GM19395 (cell line): ENCODE measurements at regions not wholly inside any gene's neighbourhood (a gene's known extent, or its start where the extent isn't known, plus 50 kb on each side); places are given as distances from the start of the nearest gene placed in this dataset.

Experiments
- ATAC-seq: cut with Tn5 transposase; IDR thresholded peaks from one replicate; pipeline ENCODE4 v1.9.1; 2021; ENCODE audit warnings: mild to moderate bottlenecking, moderate library complexity; ENCODE audit not compliant: unreplicated experiment

DNA sequence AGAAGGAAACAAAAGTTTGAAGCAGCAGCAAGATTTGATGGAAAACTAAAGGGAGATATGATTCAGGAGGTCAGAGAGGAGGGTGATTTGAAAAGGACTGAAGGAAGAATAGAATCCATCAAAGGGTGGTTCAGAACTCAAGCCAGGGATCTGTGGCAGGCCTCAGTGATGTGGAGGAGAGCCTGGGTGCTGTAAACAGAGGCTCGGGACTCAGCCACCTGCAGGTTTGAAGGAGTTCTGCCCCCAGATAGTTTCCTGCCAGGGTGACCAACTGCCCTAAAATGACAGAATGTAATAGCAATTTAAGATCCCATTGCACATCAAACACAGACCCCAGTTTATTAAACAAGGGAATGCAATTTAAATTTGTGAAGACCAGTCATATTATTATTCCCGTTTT is 204.0 kb upstream of the FAT1 start:
- ATAC-seq: no peak

DNA sequence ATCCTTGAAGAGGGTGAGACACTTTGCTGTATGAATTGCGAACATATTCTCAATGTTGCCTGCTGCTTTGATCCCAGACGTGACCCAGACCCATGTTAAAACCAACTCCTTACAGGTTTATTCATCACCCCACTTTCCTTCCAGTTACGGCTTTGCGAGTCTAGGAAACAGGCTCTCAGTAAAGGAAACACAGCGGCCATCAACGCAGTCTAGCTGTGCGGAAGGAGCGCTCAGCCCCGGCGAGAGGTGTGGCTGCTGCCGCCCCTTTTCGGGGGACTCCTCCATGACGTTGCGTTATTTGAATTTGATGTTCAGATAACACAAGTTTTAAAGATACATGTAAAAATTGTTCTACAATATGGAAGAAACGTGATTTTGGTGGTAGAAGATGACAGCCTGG is 206.4 kb upstream of the FAT1 start:
- no peak for ATAC-seq

DNA sequence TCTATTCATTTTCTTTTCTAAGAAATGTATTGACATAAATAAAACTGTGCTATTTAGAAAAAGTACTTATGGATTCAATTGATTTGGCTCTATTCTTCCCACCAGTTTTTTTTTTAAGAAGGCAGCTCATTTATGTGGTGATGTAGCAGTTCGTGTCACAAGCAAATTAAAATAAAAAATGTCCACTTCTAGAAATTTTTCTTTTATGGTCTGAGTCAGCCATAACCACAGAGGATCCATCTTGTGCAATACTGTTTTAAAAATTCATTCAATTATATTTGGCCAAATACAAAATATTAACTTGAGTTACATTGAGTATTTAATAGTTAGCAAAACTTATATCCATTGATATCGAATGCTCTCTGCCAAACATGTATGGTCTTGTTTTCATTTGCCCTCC is 207.9 kb upstream of the FAT1 start:
- no peak for ATAC-seq

DNA sequence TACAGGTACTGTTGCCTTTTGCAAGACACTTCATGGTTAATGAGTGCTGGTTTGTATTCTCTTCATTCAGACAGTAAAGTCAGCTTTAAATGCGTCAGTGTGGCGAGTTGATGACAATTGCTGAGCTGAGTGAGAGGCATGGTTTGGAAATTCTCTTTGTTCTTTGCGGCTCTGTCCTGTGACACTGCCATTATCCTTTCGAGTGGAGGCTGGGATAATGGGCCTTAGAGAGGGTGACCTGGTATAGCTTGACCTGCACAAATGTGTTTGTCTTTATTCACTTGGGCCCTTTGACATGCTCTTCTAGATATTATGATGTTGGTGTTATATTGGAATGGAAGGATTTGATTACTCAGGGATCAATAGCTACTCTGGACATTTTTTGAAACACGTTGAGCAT is 208.5 kb upstream of the FAT1 start:
- ATAC-seq: no peak

DNA sequence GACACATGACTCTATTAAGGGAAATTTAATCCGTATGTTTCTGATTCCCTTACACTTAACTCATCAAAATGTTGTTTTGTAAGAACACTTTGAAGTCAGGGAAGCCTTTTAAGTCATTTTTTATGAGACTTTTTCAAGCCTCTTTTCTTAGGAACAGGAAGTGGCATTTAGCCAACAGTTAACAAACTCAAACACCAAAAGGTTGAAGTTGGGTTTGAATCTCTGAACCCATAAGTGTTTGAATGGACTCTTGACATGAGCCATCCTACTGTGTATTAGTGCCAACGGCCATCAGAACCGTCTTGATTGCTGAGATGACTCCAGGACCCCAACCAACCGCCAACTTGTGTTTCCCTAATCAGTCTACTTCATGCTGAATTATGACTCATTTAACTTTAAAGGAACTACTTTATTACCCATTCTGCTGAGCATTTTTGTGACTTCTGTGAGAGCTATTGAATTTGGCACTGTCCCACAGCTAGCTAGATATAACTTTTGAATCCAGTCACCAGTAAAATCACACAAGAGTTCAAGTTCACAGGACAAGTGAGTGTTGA is 209.1 kb upstream of the FAT1 start:
- ATAC-seq: no peak

DNA sequence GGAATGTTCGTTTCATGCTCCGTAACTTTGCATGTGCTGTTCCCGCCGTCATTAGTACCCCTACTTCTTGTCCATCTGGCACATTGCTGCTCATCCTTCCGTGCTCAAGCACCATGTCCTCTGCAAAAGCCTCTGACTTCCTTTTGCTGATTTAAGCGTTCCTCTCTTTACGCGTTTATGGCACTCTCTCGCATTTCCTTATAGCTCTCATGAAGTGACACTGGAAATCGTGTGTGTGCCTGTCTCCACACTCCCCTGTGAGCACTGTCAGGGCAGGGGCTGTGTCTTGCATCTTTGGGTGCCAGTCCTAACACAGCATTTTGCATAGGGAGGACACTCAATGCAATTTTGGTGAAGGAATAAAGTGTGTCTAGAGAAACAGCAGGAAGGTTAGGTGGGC is 210.6 kb upstream of the FAT1 start:
- no peak for ATAC-seq

DNA sequence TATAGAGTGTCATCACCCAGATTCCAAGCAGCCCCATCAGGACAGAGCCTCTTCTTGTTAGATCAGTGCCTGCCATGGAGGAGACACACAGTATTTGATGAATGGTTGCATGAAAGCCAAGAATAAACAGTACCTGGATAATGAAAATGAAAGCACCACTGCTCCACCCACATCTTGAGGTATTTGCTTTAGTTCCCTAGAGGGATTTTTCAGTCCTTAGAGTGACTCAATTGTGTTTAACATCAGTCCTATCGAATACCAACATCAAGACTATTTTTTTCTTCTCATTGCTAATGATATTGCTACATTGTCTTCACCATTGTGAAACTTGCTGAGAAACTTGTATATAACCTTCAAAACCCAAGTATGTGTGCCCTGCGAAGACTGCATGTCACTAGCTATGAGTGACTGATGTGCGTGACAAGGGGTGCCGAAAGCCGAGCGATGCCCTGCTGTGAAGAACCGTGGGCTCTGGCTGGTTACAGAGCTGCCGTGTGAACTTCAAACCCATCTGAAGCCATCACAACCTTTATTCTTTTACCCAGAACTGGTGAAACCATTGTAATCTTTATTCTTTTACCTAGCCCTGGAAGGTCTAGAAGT is 211.3 kb upstream of the FAT1 start:
- no peak for ATAC-seq

DNA sequence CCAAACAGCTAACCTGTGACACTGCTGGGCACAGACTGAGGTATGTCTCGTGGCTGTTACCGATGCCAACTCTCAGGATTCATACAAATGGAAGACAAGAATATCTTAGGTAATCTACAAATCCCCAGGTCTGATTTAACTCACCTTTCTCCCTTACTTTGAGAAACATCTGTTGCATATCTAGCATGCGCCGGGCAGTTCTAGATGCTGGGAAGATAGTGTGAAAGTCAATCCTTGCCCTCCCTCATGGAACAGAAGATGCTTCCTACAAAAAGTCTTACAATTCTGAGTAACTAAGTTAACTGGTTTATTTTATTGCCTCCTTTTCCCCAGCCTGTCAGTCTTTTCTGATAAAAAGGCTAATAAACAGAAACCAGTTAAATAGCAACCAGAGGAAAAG is 212.2 kb upstream of the FAT1 start:
- ATAC-seq: no peak

DNA sequence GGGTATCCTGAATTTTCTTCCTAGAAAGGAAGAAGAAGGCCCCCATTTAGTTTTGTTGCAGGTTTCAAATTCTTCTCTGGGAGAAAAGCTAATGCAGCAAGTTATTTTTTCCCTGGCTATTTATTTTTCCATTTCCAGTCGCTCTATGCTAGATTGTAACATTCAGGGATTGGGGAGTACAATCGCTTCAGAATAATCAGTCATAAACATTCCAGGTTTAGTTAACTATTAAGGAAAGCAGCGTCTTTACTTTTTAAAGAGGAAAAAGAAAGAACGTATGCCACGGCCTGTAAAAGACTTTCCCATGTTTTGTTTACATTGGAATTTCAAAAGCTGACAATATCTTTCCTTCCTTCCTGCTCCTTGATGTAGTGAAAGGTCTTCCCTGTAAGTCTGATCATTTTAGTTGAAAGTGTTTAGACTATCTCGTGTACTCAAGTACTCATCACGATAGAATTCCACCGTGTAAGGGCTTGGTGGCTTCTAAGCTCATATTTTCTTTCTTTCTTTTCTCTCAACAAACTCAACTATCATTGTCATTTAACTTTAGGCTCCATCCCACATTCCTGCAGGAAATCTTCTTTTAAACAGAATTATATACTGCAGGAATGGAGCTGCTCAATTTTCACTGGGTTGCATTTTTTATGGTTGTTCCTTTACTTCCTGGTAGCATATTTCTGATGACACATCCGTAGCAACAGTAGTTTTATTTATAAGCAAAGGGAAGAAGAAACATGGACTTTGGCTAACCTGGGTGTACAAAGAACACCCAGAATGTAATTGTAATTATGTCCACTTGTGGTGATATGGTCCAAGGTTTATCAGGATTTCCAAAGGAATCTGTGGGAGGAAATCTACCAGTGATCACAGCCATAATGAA is 213.1 kb upstream of the FAT1 start:
- no peak for ATAC-seq

DNA sequence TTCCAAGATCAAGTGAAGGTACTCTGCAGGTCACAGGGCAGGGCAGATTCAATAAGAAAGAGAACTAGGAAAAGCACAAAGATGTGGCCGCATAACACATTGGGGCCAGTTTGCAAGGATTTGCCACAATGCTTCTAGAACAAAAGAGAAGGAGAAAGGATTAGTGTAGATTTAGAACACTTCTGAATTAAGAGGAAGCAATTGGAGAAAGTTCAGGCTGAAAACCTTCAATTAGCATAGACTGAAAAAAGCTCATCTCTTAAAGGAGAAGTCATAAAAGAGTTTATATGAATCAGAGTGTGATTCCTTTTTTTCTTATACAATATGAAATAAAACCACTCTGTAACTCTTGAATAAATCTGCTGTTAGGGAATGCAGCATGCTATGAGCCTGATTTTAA is 215.6 kb upstream of the FAT1 start:
- ATAC-seq: no peak

DNA sequence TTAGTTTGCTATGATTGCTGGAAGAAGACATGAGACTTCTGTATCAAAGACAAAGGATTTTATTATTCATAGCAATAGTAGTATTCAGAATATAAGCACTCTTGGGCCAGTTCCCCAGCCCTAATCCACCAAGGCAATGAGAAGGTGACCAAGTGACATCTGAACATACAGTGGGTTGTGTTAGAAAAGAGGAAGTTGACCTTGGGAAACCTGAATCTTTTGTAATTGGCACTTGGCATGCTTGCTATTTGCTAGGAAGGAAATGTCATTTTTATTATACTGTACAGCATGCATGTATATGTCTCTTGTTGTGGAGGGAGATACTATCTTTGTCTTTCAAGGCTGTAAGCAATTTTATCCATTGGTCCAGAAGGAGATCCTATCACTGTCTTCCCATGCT is 216.1 kb upstream of the FAT1 start:
- no peak for ATAC-seq

DNA sequence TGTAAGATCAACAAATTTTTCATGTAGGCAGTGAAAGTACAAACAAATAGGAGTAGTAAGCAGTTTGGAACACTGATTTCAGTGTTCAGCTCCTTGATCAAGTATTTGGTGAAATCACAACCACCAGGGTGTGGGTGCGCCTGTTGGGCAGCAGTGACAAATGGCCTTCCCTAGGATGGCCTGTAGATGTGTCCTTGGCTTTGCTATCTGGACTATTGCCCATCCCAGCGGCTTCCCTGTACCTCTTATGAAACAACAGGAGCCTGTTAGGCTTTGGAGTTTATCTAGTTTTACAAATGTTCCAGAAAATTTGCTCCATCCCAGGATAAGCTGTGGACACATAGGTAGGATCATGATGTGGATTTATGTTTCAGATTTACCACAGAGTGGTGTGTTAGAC is 216.8 kb upstream of the FAT1 start:
- ATAC-seq: no peak

DNA sequence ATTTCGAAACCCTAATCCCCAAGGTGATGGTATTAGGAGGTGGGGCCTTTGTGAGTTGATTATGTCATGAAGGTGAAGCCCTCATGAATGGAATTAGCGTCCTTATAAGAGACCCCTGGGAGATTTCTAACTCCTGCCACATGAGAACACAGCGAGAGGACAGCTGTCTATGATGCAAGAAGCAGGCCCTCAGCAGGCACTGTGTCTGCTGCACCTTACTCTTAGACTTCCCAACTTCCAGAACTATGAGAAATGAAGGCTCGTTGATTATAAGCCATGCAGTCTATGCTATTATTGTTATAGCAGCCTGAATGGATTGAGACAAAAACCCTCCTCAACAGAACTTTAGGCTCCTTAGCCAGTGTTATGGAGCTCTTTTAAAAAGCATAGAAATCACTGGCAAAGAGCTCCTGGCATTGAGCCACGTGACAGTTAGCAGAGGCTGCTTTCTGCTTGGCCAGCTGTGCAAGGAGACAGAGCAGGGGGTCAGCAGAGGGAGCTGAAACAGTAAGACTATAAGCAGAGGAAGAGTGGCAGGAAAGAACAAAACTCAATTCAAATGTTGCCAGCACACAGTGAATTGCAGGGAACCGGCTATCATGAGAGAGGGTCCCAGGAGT is 219.2 kb upstream of the FAT1 start:
- ATAC-seq: no peak

DNA sequence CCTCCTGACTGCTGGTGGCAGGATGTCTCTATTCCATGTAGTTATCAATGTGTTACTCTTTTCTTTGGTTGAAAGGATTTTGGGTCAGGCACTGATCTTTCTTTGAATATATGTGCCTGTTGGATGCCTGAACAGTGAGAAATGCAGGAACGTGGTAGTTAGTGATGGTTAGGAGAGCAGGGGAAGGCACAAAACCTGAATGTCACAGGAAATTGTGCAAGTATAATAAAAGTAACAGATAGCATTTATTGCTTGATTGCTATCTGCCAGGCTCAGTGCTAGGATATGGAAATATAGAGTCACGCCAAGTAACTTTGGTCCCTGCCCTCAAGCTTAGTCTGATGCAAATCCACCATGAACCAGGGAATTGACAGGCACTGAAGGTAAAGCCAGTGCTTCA is 219.8 kb upstream of the FAT1 start:
- no peak for ATAC-seq

DNA sequence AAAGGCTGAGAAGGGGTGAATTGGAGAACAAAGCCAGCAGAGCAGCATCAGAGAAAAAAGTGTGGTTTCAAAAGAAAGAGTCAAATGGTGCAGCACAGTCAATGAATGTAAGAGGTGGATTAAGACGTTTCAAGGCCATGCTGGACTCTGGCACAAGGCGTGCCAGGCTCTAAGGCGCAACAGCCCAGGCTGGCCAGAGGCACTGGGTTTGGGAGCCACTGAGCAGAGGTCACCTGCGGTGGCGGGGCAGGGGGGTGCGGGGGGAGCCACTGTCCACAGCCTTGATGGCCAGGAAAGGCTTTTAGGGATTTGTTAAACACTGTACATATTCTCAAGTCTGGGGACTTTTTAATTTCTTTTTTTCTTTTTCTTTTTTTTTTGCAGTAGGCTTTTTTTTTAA is 222.5 kb upstream of the FAT1 start:
- ATAC-seq: no peak

DNA sequence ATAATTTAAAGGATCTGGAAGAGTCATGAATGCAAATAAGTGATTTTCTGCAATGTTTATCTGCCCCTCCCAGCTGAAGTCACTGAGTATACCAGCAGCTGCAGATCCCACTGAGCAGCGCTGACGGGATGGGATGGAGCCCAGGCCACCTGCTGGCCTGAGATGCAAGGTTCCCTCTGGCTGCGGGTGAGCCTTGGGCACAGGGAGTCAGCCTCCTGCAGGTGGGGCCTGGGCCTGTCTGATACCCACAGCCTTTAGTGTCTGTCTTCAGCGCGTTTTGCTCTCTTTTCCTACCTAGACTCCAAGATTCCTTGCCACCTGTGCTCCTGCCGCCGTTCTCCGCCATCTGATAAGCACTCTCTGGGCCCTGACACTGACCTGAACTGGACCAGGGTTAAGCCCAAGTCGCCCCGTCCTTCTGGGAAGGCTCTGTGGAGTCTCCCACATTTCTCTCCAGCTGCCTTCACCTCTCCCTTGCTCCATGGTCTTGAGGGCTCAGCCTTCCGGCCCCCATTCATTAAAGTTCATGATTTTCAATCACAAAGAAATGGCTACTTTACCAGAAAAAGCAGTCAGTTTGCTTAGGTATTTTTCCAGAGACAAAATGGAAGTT is 223.1 kb upstream of the FAT1 start:
- ATAC-seq: no peak

DNA sequence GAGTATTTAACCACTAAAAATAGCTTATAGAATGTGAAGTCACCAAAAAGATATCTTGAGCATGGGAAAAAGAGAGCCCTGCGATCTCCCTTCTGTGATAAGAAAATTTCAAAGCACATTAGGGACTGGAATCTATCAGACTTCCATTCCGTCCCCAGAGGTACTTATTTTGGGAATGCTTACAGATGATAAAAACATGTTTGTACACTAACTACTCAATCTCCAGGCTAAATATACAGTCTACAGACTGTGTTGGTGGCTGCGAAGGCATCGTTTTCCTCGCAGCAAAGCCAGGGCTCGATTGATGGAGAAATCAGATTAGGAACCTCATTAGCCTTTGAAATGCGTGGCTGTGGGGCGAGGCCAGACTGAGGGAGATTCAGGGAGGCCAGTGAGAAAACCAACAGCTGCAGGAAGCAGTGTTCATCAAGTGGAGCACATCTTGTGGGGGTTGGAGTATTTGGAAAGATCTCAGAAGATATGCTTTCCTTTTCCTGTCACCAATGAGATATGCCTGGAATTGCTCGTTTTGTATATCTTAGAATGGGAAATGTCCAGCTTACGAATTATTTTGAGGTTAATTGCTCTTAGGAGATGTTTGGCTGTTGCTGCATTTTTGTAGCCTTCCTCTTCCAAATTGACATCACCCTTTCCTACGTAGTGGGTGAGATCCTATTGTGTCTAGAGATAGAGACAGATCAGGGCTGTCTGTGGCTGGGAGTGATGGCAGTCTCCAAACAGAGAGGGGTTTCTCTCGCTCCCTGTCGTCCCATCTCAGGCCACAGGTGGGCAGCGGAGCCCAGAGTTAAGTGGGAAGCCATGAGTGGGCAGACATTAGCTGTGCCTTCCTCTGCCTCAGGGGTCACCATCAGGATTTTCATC is 224.9 kb upstream of the FAT1 start:
- ATAC-seq: no peak

DNA sequence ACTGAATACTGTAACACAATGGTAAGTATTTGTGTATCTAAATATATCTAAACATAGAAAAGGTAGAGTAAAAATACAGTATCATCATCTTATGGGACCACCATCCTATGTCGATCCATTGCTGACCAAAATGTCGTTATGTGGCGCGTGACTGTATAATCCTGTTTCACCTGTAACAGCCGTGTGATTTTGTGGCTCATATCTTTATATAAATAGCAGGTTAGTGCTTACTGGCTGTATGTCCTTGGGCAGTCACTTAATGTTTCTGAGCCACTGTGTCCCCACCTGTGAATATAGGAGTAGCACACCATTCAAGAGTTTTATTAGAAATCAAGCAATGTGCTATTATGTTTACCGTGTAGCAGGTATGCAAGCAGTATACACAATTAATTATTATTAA is 226.2 kb upstream of the FAT1 start:
- no peak for ATAC-seq

DNA sequence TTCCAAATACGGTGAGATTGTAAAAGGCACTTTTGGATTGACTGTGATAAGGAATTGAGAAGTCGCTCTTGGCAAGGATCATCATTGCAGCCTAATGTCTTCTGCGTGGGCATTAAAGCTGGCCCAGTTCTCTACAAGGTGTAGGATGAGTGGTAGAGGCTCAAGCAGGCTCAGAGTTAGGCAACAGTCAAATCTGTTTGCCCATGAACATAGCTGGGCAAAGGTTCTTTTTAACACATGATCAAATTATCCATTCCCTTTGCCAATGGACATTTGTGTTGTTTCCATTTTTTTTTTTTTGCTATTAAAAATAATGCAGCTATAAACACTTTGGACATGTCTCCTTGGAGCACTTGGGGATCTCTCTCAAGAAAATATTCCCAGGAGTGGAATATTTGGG is 229.1 kb upstream of the FAT1 start:
- no peak for ATAC-seq

DNA sequence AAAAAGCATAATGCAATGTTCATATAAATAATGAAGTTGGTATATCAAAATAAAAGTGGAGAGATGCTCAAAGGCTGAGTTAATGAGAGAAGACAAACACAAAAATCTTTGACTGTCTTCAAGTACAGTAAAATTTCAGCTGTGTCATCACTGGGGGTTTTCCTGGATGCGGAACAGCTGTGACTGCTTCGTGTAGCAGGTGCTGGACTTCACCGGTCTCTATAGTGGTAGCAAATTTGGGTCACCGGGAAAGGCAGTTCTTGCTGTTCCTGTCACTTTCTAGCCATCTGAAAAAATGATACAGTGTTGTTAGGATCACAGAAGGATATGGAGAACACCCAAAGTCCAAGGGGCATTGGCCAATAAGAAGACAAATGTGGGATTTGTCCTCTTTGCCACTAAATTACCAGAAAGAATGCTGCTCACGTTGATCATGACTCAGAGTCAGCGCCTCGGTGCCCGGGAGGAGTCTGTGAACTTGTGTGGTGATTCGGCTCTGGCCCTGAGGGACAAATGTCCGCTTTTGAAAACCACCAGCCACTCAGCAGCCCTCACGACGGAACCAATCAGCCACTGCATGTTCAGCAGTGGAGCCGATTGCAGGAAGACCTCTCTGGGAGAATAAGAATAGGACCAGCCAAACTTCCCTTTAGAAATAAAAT is 230.1 kb upstream of the FAT1 start:
- ATAC-seq: no peak
